ENCODE measurements at regions not wholly inside any gene's neighbourhood (a gene's known extent, or its start where the extent isn't known, plus 50 kb on each side); places are given as distances from the start of the nearest gene placed in this dataset.

GRCh38 chr9:3161912-3162311 is 318.0 kb upstream of the PUM3 start:
- H3K27ac ChIP-seq = no peak overlapping the region
- H3K4me3 ChIP-seq = no peak overlapping the region
- no peaks in the 10 kb centered on the region for H3K9me3 ChIP-seq
- H3K4me1 ChIP-seq = no peaks in the 10 kb centered on the region
- peaks cover 0 to 3% of the 10 kb centered on the region in 2 donors for H3K27me3 ChIP-seq
- intact Hi-C loops (cut with DNase I; ENCODE audit: low total_unique reads) = no loop called here
- DNase-seq (ENCODE audit: low spot score in 2 of 2) = no peak
- TF ChIP-seq POLR2AphosphoS5 (IDR thresholded peaks at IDR 0.05) (no peak), POLR2A (IDR thresholded peaks at IDR 0.05) (no peak)
- TF ChIP-seq, protein P1, sequence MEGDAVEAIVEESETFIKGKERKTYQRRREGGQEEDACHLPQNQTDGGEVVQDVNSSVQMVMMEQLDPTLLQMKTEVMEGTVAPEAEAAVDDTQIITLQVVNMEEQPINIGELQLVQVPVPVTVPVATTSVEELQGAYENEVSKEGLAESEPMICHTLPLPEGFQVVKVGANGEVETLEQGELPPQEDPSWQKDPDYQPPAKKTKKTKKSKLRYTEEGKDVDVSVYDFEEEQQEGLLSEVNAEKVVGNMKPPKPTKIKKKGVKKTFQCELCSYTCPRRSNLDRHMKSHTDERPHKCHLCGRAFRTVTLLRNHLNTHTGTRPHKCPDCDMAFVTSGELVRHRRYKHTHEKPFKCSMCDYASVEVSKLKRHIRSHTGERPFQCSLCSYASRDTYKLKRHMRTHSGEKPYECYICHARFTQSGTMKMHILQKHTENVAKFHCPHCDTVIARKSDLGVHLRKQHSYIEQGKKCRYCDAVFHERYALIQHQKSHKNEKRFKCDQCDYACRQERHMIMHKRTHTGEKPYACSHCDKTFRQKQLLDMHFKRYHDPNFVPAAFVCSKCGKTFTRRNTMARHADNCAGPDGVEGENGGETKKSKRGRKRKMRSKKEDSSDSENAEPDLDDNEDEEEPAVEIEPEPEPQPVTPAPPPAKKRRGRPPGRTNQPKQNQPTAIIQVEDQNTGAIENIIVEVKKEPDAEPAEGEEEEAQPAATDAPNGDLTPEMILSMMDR (IDR thresholded peaks at IDR 0.05) = no peak
- no peaks in the 10 kb centered on the region for H3K36me3 ChIP-seq

DNA sequence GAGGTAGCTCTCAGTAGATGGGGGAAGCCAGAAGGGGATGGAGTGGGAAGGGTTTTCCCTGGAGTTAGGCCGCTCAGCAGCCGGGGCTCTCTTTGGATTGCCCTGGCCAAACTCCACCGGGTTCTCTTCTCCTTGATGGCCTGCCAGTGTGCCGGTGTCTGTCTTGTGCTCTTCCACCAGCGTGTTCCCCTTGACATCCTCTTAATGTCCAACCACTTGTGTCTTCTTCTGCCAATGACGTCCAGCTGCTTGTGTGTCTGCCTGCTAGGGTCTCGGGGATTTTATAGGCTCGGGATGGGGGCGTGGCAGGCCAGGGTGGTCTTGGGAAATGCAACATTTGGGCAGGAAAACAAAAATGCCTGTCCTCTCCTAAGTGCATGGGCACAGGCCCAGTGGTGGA is 313.1 kb upstream of the PUM3 start:
- H3K4me3 ChIP-seq = no peak overlapping the region
- no peaks in the 10 kb centered on the region for H3K4me1 ChIP-seq
- no peak for DNase-seq (ENCODE audit: low spot score in 2 of 2)
- no peaks in the 10 kb centered on the region for H3K27me3 ChIP-seq
- no peaks in the 10 kb centered on the region for H3K9me3 ChIP-seq
- intact Hi-C loops (cut with DNase I; ENCODE audit: low total_unique reads) = no loop called here
- H3K36me3 ChIP-seq = no peaks in the 10 kb centered on the region
- TF ChIP-seq, protein P1 (IDR thresholded peaks at IDR 0.05) = no peak
- TF ChIP-seq POLR2AphosphoS5 (IDR thresholded peaks at IDR 0.05) (no peak), POLR2A (IDR thresholded peaks at IDR 0.05) (no peak)
- no peak overlapping the region for H3K27ac ChIP-seq

DNA sequence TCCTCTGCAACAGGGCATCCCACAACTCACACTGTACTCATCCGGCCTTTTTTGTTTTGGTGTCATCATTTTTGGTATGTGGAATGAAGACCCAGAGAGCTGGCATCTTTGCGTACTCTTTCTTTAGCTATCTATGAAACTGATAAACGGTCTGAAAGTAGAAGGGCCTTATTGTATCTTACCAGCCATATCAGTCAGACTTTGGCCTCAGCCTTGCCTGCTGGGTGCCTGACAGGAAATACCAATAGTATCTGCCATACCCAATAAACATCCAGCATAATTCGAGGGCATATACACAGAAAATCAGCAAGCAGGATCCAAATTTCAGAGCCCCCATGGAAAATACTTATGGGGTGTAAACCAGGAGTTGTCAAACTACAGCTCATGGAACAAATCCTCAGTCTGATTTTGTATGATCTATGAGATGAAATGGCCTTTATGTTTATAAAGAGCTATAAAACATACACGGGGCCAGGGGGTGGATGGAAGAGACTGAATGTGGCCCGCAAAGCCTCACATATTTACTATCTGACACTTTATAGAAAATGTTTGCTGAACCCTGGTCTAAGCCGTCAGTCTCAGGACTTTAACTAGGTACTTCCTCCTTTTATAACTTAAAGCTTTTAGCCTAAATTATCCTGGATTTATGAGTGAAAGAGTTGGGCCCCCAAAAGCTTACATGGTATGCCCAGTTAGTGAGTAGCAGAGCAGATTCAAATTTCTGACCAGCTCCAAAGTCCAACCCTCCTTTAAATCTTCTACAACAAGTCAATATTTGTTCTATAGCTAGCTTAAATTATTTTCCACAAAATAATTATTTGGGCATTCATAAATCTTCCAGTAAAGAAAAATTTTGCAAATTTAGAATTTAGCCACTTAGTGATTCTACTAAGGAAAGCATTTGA is 308.0 kb upstream of the PUM3 start:
- intact Hi-C loops (cut with DNase I; ENCODE audit: low total_unique reads) = no loop called here
- Histone ChIP-seq H3K4me1 (no peaks in the 10 kb centered on the region), H3K9me3 (no peaks in the 10 kb centered on the region)

GRCh38 chr9:3150074-3150473 is 306.2 kb upstream of the PUM3 start:
- no peaks in the 10 kb centered on the region for H3K9me3 ChIP-seq
- no peak for TF ChIP-seq POLR2AphosphoS5 (IDR thresholded peaks at IDR 0.05)
- no peak for TF ChIP-seq POLR2A (IDR thresholded peaks at IDR 0.05)
- TF ChIP-seq, protein P1 (IDR thresholded peaks at IDR 0.05) = no peak
- no peak for DNase-seq (ENCODE audit: low spot score in 2 of 2)
- H3K27me3 ChIP-seq = no peaks in the 10 kb centered on the region
- no peak overlapping the region for H3K27ac ChIP-seq
- no peaks in the 10 kb centered on the region for H3K4me1 ChIP-seq
- H3K4me3 ChIP-seq = no peak overlapping the region
- intact Hi-C loops (cut with DNase I; ENCODE audit: low total_unique reads) = no loop called here
- no peaks in the 10 kb centered on the region for H3K36me3 ChIP-seq

More for the DNA sequence above, 308.0 kb upstream of the PUM3 start:
- no peak overlapping the region for H3K4me3 ChIP-seq
- no peak overlapping the region for H3K27ac ChIP-seq
- H3K27me3 ChIP-seq = no peaks in the 10 kb centered on the region
- TF ChIP-seq, protein P1 (IDR thresholded peaks at IDR 0.05) = no peak
- TF ChIP-seq POLR2A (IDR thresholded peaks at IDR 0.05) (no peak), POLR2AphosphoS5 (IDR thresholded peaks at IDR 0.05) (no peak)
- no peak for DNase-seq (ENCODE audit: low spot score in 2 of 2)
- H3K36me3 ChIP-seq = no peaks in the 10 kb centered on the region
